Activated CD4-positive, alpha-beta T cell treated with anti-CD3 and anti-CD28 coated beads, Interleukin-2, Interleukin-4, amounts not matched to agents 100 ng/mL and 50 ng/mL, durations not matched to agents 16 hours and 8 hours (primary cell): ENCODE measurements at regions not wholly inside any gene's neighbourhood (a gene's known extent, or its start where the extent isn't known, plus 50 kb on each side); places are given as distances from the start of the nearest gene placed in this dataset.

Experiments used
- DNase-seq: peaks from one replicate; pipeline ENCODE4 v3.0.0-alpha.2; 2020; ENCODE audit warnings: low spot score

- DNase-seq, result no peak
These were observed 358.4 kb upstream of the NR2F2 start for GRCh38 chr15:95972041-95972553.

GRCh38 chr15:95972812-95973211 is 357.7 kb upstream of the NR2F2 start:
- DNase-seq, result no peak

DNA sequence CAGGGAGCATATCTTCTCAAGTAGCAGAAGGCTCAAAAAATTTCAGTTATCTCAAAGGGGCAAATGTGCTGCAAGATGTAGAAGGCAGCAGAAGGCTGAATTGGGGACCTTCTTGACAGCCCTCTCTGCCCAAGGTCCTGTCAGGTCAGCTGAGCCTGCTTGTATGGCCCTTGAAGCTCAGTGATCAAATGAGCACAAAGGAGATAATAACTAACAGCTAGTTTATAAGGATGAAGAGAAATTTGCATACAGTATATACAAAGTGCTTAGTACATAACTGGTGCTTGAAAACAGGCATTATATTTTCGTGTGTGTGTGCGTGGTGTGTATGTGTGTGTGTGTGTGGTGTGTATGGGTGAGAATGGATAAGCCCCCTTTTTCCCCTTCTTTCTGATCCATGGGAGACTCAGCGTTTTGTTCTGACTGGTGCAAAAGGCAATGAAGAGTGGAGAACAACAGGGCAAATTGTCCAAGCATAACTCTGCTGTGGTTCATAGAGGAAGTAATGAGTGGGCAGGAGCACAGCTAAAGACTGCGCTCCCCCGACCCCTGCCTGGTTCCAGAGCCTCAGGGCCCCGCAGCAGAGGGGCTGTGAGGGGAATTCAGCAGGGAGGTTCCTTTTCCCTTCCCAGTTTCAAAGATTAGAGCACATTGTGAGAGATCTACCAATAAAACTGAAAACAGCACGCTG is 356.8 kb upstream of the NR2F2 start:
- no peak for DNase-seq

GRCh38 chr15:95975212-95975611 is 355.3 kb upstream of the NR2F2 start:
- DNase-seq, result no peak

- no peak for DNase-seq
These were observed 351.2 kb upstream of the NR2F2 start for GRCh38 chr15:95979286-95979685.

- no peak for DNase-seq
These were observed 349.3 kb upstream of the NR2F2 start for GRCh38 chr15:95981209-95981608.

DNA sequence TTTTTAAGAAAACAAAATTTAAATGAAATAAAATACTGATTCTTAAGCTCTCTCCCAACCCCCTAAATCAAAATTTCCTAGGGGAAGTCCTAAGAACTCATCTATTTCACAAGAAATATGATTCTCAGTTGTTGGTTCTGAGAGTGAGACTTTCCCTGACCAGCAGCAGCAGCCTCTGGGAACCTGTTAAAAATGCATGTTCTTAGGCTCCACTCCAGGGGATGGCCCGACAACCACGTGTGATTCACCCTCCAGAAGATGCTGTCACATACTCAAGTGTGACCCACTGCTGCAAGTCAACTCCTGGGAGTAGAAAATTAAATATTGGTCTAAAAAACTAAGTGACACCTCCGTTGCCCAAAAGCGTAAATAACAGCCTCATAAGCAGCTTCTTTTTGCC is 343.2 kb upstream of the NR2F2 start:
- DNase-seq, result no peak

DNA sequence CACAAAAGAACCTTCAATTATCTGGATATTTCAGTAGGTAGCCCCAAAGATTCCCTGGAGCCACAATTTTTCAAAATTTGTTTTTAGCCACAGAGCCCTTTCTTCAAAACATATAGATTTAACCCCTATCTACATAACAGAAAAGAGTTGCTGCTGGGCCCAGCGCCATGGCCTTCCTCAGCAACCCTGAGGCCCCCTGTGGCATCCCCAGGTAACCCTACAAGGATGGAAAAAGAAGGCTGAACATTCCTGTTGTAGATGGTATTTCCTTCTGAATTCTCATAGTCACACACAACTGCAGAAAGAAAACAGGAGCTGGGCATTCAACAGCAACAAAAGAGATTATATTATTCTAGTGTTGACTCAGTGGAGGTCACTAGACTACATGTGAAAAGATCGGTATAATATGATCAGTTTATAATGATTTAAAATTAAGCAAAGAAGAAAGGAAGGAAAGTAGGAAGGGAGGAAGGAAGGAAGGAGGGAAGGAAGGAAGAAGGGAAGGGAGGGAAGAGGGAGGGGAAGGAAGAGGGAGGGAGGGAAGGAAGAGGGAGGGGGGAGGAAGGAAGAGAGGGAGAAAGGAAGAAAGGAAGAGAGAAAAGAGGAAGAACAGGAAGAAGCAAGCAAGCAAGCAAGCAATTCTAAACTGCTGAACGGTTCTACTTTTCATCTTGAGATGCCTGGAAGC is 342.5 kb upstream of the NR2F2 start:
- no peak for DNase-seq

- no peak for DNase-seq
These were observed 342.0 kb upstream of the NR2F2 start for GRCh38 chr15:95988574-95988887.

DNA sequence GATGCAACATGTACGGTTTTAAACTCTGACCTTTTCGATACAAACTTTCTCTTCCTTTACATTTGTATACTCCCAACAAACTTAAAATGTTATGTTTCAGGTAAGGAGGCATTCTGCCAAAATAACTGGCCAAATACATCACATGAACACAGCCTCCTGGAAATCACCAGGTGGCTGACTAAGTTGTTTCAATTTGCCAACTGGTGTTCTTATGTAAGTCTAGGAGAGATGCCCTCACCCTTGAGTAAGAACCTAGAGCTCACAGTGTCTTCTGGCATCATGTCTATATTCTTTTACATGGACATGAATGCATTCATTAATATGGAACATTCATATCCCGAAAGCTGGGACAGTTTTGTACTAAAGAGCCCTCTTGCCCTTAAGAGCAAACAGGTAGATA is 341.1 kb upstream of the NR2F2 start:
- DNase-seq, result no peak

GRCh38 chr15:95990833-95991232 is 339.7 kb upstream of the NR2F2 start:
- no peak for DNase-seq

GRCh38 chr15:95994418-95994817 is 336.1 kb upstream of the NR2F2 start:
- no peak for DNase-seq

GRCh38 chr15:95995375-95996168 is 334.9 kb upstream of the NR2F2 start:
- DNase-seq, result no peak

- no peak for DNase-seq
These were observed 334.0 kb upstream of the NR2F2 start for GRCh38 chr15:95996494-95996893.

- no peak for DNase-seq
These were observed 331.6 kb upstream of the NR2F2 start for GRCh38 chr15:95998935-95999334.

DNA sequence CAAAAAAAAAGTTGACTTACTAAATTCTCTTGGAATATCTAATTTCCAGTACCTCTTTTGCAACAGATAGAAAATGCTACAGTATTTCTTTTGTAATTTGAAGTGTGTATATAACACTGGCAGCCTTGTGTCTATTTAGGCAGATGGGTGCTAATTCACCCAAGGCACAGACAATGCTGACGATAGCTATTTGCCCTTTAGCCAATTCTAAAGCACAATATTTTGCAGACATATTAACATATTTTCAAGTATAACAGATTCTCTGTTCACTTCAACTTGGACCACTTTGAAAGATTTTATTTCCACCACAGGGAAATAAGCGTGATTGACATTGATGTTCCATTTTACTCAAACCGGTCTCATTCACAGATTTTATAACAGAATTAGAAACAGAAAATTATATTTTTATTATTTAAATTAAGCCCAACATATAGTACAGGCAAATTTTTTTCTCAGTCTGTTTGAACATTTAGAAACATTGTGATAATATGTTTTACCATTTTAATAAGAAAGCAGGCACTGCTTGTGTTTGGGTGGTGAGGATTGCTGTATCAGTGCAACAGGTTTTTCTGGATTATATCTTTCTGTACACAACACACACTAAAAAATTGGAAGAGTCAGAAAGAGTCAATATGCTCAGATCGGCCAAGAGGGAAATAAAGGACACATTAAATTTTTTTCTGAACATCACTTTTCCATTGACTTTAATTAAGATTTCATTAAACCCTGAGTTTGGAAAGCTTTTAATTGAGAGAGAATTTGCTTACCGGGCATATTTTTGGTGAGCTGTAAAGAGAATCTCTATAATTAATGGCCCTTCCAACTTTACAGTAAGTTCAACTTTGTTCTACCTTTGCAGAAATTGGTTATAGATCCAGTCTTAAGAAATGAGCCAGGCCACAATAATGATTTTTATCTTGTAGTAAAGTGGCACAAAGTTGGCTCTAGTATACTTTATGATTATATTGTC is 327.3 kb upstream of the NR2F2 start:
- DNase-seq, result no peak

DNA sequence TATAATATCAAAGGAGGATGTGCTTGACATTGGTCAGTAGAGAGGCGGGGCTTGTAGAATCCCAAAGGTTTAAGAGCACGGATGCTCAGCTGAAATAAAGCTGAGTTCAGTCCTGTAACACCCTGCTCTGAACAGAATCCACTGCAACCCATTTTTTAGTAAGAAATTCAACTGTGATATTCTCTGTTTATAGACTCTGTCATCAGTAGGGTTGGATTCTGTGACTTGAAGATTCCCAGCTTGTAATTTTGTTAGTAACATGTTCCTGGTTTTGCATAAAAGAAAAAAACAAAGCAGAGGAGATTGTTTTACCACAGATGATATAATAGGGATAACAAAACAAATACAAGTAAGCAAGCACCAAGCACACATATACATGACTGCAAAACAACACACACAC is 324.6 kb upstream of the NR2F2 start:
- DNase-seq, result no peak

GRCh38 chr15:96011136-96011535 is 319.4 kb upstream of the NR2F2 start:
- no peak for DNase-seq

- DNase-seq, result no peak
These were observed 315.6 kb upstream of the NR2F2 start for GRCh38 chr15:96014939-96015338.

DNA sequence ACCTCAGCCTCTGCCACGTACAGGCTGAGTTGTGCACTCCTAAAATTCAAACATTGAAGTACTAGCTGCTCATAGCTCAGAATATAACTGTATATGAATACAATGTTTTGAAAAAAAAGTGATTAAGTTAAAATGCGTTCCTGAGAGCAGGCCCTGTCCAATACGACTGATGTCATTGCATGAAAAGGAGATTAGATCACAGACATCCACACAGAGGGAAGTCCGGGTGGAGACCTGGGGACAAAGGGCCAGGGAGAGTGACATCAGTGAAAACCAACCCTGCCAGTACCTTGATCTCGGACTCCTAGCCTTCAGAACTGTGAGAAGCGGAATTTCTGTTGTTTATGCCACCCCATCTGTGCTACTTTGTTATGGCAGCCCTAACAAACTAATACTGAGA is 311.4 kb upstream of the NR2F2 start:
- no peak for DNase-seq

DNA sequence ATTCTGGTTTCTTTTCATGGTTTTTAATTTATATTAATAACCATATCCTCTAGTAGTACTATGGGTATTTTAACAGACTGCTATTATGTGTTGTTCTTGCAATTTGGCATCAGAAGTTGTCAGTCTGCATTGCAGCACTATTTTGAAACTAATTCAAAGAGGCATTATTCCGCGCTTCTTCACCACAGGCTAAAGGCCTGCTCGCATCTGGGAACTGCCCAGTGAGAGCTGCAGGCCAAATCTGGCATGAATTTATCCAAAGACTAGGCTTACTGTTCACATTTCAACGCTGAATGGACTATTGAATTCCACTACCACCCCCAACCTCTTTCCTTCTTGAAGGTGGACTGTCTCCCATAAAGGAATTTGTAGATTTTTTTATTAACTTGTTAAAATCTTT is 310.4 kb upstream of the NR2F2 start:
- DNase-seq, result no peak

DNA sequence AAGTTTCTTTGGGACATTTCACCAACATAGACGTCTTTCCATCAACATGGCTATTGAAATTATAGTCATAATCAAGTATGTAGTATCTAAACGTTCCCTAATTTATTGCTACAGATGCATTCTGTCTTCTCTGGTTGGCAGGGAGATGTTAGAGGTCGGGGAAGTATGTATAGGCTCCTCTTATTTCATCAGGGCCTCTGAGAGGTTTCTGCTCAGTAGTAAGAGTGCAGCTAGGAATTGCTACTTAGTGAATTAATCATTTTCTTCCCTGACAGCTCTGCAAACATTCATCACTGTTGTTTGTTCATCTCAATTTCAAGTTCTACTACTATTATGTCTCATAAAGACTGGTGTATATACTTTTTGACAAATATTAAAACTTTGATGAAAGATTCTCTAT is 309.7 kb upstream of the NR2F2 start:
- DNase-seq, result no peak
